DOHH2 (cell line): ENCODE measurements at regions not wholly inside any gene's neighbourhood (a gene's known extent, or its start where the extent isn't known, plus 50 kb on each side); places are given as distances from the start of the nearest gene placed in this dataset.

ENCODE experiments used
- H3F3A ChIP-seq: fragments of 200-600 bp; sonication (generic), shearing (Covaris generic); 2 replicates; pipeline ENCODE4 v1.6.0; 2016; ENCODE audit warnings: antibody characterized with exemption, mild to moderate bottlenecking; ENCODE audit not compliant: control insufficient read depth, insufficient read depth
- H3K27ac ChIP-seq: fragments of 200-600 bp; sonication (generic); 2 replicates; pipeline ENCODE4 v1.5.1; 2014; ENCODE audit warnings: low read depth, mild to moderate bottlenecking, low read length, moderate library complexity
- H3K27me3 ChIP-seq: fragments of 200-600 bp; sonication (generic); 2 replicates; pipeline ENCODE4 v1.6.1; 2014; ENCODE audit warnings: mild to moderate bottlenecking, low read length, mixed read lengths; ENCODE audit not compliant: control insufficient read depth
- H3K36me3 ChIP-seq: fragments of 200-600 bp; sonication (generic); 2 replicates; pipeline ENCODE4 v1.6.1; 2014; ENCODE audit warnings: mild to moderate bottlenecking, low read length, moderate library complexity, mixed read lengths; ENCODE audit not compliant: control insufficient read depth
- H3K4me1 ChIP-seq: fragments of 200-600 bp; sonication (generic); 2 replicates; pipeline ENCODE4 v1.6.1; 2014; ENCODE audit warnings: mild to moderate bottlenecking, low read length, mixed read lengths; ENCODE audit not compliant: control insufficient read depth
- H3K4me2 ChIP-seq: fragments of 200-600 bp; sonication (generic); 2 replicates; pipeline ENCODE4 v1.6.0; 2014; ENCODE audit warnings: mild to moderate bottlenecking, low read length, moderate library complexity
- H3K4me3 ChIP-seq: fragments of 200-600 bp; sonication (generic); 2 replicates; pipeline ENCODE4 v1.5.1; 2014; ENCODE audit warnings: mild to moderate bottlenecking, low read length, mixed read lengths
- H3K79me2 ChIP-seq: fragments of 200-600 bp; sonication (generic); 2 replicates; pipeline ENCODE4 v1.6.1; 2014; ENCODE audit warnings: mild to moderate bottlenecking, low read length, mixed read lengths; ENCODE audit not compliant: control insufficient read depth
- H3K9me2 ChIP-seq: fragments of 200-600 bp; sonication (generic); replicated peaks from 2 replicates; pipeline ENCODE4 v1.6.1; 2014; ENCODE audit warnings: mild to moderate bottlenecking, low read length, mixed read lengths; ENCODE audit not compliant: control insufficient read depth
- H3K9me3 ChIP-seq: fragments of 200-600 bp; sonication (generic); 2 replicates; pipeline ENCODE4 v1.6.1; 2014; ENCODE audit warnings: antibody characterized with exemption, low read length, mixed read lengths; ENCODE audit not compliant: control insufficient read depth, insufficient read depth
- H4K20me1 ChIP-seq: fragments of 200-600 bp; sonication (generic); 2 replicates; pipeline ENCODE4 v1.6.0; 2014; ENCODE audit warnings: low read depth, mild to moderate bottlenecking, antibody characterized with exemption, low read length, moderate library complexity; ENCODE audit not compliant: control insufficient read depth, insufficient read depth
- EZH2phosphoT487 ChIP-seq: fragments of 200-600 bp; sonication (generic); IDR thresholded peaks from 2 replicates; pipeline ENCODE4 v1.6.1; 2017; ENCODE audit warnings: borderline replicate concordance, mild to moderate bottlenecking, antibody characterized with exemption, low read length, moderate library complexity, mixed read lengths
- TF ChIP-seq, protein P1 (sequence below): fragments of 200-600 bp; sonication (generic); IDR thresholded peaks from one replicate; pipeline ENCODE4 v1.5.1; 2014; ENCODE audit warnings: antibody characterized with exemption, mild to moderate bottlenecking, low read depth, low read length; ENCODE audit not compliant: poor library complexity, severe bottlenecking

DNA sequence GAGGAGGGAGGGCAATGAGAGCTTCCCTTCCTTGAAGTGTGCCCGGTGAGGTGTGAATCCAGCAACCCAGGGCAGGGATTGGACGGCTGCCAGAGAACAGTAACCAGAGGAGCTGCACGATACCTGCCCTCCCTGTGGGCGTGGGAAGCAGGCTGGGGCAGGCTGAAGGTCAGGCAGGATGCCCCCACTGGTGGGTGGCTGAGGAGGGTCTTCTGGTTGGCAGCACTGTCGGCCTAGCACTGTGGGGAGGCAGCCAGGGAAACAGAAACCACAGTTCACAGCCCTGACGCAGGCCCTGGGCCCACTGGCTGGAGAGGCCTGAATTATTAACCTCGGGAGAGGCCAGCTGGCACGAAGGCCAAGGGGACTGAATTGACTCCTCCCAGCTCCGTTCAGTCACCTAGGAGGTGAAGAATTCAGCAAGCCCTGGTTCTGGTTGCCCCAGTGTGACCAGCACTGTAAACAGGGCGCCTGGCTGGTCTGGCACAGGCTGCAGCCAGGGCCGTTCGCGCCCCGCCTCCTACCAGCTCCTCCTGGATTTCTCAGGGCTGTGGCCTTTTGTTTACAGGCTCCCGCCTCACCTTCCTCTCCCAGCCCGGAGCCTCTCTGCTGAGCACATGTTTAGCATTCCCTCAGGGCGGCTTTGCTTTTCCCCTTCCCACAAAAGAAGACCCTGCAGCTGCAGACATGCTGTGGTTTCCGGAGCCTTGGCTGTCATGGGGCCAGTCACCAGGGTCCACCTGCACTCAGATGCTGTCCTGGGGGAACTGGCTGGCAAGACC lies 97.8 kb downstream of the B3GNT2 start:
- no peak overlapping the region for H3K27ac ChIP-seq
- no peaks in the 10 kb centered on the region for H3F3A ChIP-seq
- no peaks in the 10 kb centered on the region; the same call in 1 of the 2 replicates for H3K27me3 ChIP-seq
- H3K36me3 ChIP-seq: no peaks in the 10 kb centered on the region
- H3K79me2 ChIP-seq: no peaks in the 10 kb centered on the region
- H4K20me1 ChIP-seq: no peaks in the 10 kb centered on the region
- H3K4me3 ChIP-seq: no peak overlapping the region
- no peak overlapping the region for H3K4me2 ChIP-seq
- no peaks in the 10 kb centered on the region for H3K9me2 ChIP-seq
- TF ChIP-seq EZH2phosphoT487: no peak
- TF ChIP-seq, protein P1, sequence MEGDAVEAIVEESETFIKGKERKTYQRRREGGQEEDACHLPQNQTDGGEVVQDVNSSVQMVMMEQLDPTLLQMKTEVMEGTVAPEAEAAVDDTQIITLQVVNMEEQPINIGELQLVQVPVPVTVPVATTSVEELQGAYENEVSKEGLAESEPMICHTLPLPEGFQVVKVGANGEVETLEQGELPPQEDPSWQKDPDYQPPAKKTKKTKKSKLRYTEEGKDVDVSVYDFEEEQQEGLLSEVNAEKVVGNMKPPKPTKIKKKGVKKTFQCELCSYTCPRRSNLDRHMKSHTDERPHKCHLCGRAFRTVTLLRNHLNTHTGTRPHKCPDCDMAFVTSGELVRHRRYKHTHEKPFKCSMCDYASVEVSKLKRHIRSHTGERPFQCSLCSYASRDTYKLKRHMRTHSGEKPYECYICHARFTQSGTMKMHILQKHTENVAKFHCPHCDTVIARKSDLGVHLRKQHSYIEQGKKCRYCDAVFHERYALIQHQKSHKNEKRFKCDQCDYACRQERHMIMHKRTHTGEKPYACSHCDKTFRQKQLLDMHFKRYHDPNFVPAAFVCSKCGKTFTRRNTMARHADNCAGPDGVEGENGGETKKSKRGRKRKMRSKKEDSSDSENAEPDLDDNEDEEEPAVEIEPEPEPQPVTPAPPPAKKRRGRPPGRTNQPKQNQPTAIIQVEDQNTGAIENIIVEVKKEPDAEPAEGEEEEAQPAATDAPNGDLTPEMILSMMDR: no peak
- no peaks in the 10 kb centered on the region for H3K9me3 ChIP-seq
- no peaks in the 10 kb centered on the region for H3K4me1 ChIP-seq

DNA sequence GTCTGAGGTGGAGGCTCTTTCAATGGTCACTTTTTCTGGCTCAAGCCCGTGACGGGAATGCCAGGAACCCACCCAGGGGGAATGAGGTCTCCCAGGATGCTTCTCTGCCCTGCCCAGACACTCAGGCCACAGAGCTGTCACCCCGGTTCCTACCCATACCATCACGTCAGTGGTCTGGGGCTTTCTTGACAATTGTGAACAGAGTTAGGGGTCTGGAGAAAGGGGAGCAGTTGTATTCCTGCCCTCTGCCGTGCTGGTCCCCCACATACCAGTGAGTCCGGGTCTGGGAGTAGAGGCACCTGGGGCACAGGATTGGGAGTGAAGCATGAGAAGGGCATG lies 97.2 kb downstream of the B3GNT2 start:
- H4K20me1 ChIP-seq: no peaks in the 10 kb centered on the region
- H3K9me3 ChIP-seq: no peaks in the 10 kb centered on the region
- H3K36me3 ChIP-seq: no peaks in the 10 kb centered on the region
- H3K9me2 ChIP-seq: no peaks in the 10 kb centered on the region
- H3K4me2 ChIP-seq: no peak overlapping the region
- no peaks in the 10 kb centered on the region; the same call in 1 of the 2 replicates for H3K27me3 ChIP-seq
- H3K4me3 ChIP-seq: no peak overlapping the region
- peaks cover under 1% of the 10 kb centered on the region; the same call in 1 of the 2 replicates for H3K4me1 ChIP-seq
- H3K79me2 ChIP-seq: no peaks in the 10 kb centered on the region
- no peak for TF ChIP-seq EZH2phosphoT487
- TF ChIP-seq, protein P1: no peak
- no peak overlapping the region for H3K27ac ChIP-seq
- H3F3A ChIP-seq: no peaks in the 10 kb centered on the region

DNA sequence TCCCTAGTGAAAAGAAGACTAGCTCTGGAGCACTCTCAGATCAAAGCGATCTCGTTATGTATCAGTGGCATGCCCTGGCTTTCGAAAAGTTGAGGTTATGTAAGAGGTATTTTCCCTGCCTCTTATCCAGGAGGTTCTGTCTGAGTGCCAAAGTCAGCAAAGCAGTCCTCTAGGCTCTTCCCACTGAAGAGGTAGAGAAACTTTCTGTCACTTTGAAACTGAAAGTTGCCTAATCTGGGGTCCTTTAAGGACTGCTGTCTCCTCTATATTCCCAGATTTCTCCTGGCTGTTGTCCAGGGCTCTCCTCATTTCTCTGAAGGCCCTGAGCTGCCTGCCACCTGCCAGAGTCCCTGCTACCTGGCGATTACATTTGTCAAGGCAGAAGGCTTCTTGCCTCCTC lies 96.3 kb downstream of the B3GNT2 start:
- no peak overlapping the region for H3K4me2 ChIP-seq

More for the DNA sequence above, 96.3 kb downstream of the B3GNT2 start:
- no peaks in the 10 kb centered on the region for H4K20me1 ChIP-seq
- H3K79me2 ChIP-seq: no peaks in the 10 kb centered on the region
- TF ChIP-seq, protein P1: no peak
- no peak for TF ChIP-seq EZH2phosphoT487
- H3K9me2 ChIP-seq: no peaks in the 10 kb centered on the region
- H3K36me3 ChIP-seq: no peaks in the 10 kb centered on the region
- H3K27ac ChIP-seq: no peak overlapping the region
- no peaks in the 10 kb centered on the region; the same call in 1 of the 2 replicates for H3K27me3 ChIP-seq
- no peak overlapping the region for H3K4me3 ChIP-seq
- no peaks in the 10 kb centered on the region for H3K9me3 ChIP-seq
- H3K4me1 ChIP-seq: peaks cover 5% of the 10 kb centered on the region; the same call in 1 of the 2 replicates
- no peaks in the 10 kb centered on the region for H3F3A ChIP-seq
